Neural progenitor cell (in vitro differentiated cells): ENCODE measurements at regions not wholly inside any gene's neighbourhood (a gene's known extent, or its start where the extent isn't known, plus 50 kb on each side); places are given as distances from the start of the nearest gene placed in this dataset.

Experiments
- DNase-seq: peaks from one replicate; pipeline ENCODE4 v3.0.0-alpha.2; 2016; ENCODE audit warnings: low spot score
- H2AFZ ChIP-seq: fragments of 200-600 bp; sonication (generic); replicated peaks from 2 replicates; pipeline ENCODE4 v1.6.1; 2016; ENCODE audit warnings: antibody characterized with exemption
- H3F3A ChIP-seq: fragments of 200-600 bp; sonication (generic); 2 replicates; pipeline ENCODE4 v1.6.1; 2016; ENCODE audit warnings: antibody characterized with exemption, low read depth
- H3K27ac ChIP-seq: fragments of 200-600 bp; sonication (generic); 2 replicates; pipeline ENCODE4 v1.5.1; 2016; ENCODE audit warnings: mild to moderate bottlenecking
- H3K27me3 ChIP-seq: fragments of 200-600 bp; sonication (generic); 2 replicates; pipeline ENCODE4 v1.6.1; 2016; ENCODE audit warnings: mild to moderate bottlenecking, moderate library complexity
- H3K36me3 ChIP-seq: fragments of 200-600 bp; sonication (generic); 2 replicates; pipeline ENCODE4 v1.5.1; 2016
- H3K4me1 ChIP-seq: fragments of 200-600 bp; sonication (generic); 2 replicates; pipeline ENCODE4 v1.6.1; 2016; ENCODE audit warnings: mixed run types
- H3K4me2 ChIP-seq: fragments of 200-600 bp; sonication (generic); 2 replicates; pipeline ENCODE4 v1.6.1; 2016
- H3K4me3 ChIP-seq: fragments of 200-600 bp; sonication (generic); 2 replicates; pipeline ENCODE4 v1.5.1; 2016
- H3K79me2 ChIP-seq: fragments of 200-600 bp; sonication (generic); 2 replicates; pipeline ENCODE4 v1.6.1; 2016; ENCODE audit warnings: low read depth
- H3K9ac ChIP-seq: fragments of 200-600 bp; sonication (generic); 2 replicates; pipeline ENCODE4 v1.6.1; 2016
- H3K9me3 ChIP-seq: fragments of 200-600 bp; sonication (generic); 2 replicates; pipeline ENCODE4 v1.5.1; 2016; ENCODE audit warnings: low read depth
- H4K20me1 ChIP-seq: fragments of 200-600 bp; sonication (generic); 2 replicates; pipeline ENCODE4 v1.6.1; 2016; ENCODE audit warnings: low read depth
- H3K27ac Mint-ChIP-seq: 3 replicates; pipeline ENCODE4 v1.8.0; 2021; ENCODE audit warnings: mixed read lengths
- H3K27me3 Mint-ChIP-seq: 2 replicates; pipeline ENCODE4 v1.8.0; 2022; ENCODE audit warnings: low read depth, mild to moderate bottlenecking, inconsistent platforms, moderate library complexity, mixed read lengths; ENCODE audit not compliant: insufficient read depth
- H3K36me3 Mint-ChIP-seq: 3 replicates; pipeline ENCODE4 v1.8.0; 2021; ENCODE audit warnings: mixed read lengths
- H3K4me1 Mint-ChIP-seq: 3 replicates; pipeline ENCODE4 v1.8.0; 2021; ENCODE audit warnings: mixed read lengths
- H3K4me3 Mint-ChIP-seq: 3 replicates; pipeline ENCODE4 v1.8.0; 2021; ENCODE audit warnings: mild to moderate bottlenecking, moderate library complexity, mixed read lengths
- H3K9me3 Mint-ChIP-seq: 3 replicates; pipeline ENCODE4 v1.8.0; 2020; ENCODE audit warnings: mixed read lengths
- EZH2 ChIP-seq: fragments of 200-600 bp; sonication (generic); IDR thresholded peaks from 2 replicates; pipeline ENCODE4 v1.6.1; 2017; ENCODE audit warnings: antibody characterized with exemption, mild to moderate bottlenecking, moderate library complexity
- EZH2phosphoT487 ChIP-seq: fragments of 200-600 bp; sonication (generic); IDR thresholded peaks from 2 replicates; pipeline ENCODE4 v1.6.1; 2017; ENCODE audit warnings: antibody characterized with exemption
- TF ChIP-seq, protein P1 (sequence below): fragments of 200-600 bp; sonication (generic); IDR thresholded peaks from 2 replicates; pipeline ENCODE4 v1.5.1; 2017; ENCODE audit warnings: antibody characterized with exemption, mild to moderate bottlenecking

GRCh38 chr4:96316776-96317175 is 476.9 kb downstream of the PDHA2 start:
- no peaks in the 10 kb centered on the region for H4K20me1 ChIP-seq
- H3K4me3 Mint-ChIP-seq: no peak overlapping the region
- H2AFZ ChIP-seq: no peak overlapping the region
- H3K9ac ChIP-seq: no peak overlapping the region
- no peaks in the 10 kb centered on the region for H3K4me1 ChIP-seq
- H3K27me3 Mint-ChIP-seq: no peaks in the 10 kb centered on the region
- H3K4me3 ChIP-seq: no peak overlapping the region
- H3K79me2 ChIP-seq: no peaks in the 10 kb centered on the region
- no peaks in the 10 kb centered on the region for H3F3A ChIP-seq
- no peaks in the 10 kb centered on the region for H3K4me1 Mint-ChIP-seq
- no peak for DNase-seq
- H3K9me3 Mint-ChIP-seq: no peaks in the 10 kb centered on the region
- H3K27ac Mint-ChIP-seq: no peak overlapping the region
- H3K27ac ChIP-seq: no peak overlapping the region
- H3K36me3 Mint-ChIP-seq: no peaks in the 10 kb centered on the region
- H3K36me3 ChIP-seq: no peaks in the 10 kb centered on the region
- no peaks in the 10 kb centered on the region for H3K27me3 ChIP-seq
- no peaks in the 10 kb centered on the region for H3K9me3 ChIP-seq
- no peak for TF ChIP-seq EZH2phosphoT487
- TF ChIP-seq, protein P1, sequence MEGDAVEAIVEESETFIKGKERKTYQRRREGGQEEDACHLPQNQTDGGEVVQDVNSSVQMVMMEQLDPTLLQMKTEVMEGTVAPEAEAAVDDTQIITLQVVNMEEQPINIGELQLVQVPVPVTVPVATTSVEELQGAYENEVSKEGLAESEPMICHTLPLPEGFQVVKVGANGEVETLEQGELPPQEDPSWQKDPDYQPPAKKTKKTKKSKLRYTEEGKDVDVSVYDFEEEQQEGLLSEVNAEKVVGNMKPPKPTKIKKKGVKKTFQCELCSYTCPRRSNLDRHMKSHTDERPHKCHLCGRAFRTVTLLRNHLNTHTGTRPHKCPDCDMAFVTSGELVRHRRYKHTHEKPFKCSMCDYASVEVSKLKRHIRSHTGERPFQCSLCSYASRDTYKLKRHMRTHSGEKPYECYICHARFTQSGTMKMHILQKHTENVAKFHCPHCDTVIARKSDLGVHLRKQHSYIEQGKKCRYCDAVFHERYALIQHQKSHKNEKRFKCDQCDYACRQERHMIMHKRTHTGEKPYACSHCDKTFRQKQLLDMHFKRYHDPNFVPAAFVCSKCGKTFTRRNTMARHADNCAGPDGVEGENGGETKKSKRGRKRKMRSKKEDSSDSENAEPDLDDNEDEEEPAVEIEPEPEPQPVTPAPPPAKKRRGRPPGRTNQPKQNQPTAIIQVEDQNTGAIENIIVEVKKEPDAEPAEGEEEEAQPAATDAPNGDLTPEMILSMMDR: no peak
- TF ChIP-seq EZH2: no peak
- H3K4me2 ChIP-seq: no peak overlapping the region

DNA sequence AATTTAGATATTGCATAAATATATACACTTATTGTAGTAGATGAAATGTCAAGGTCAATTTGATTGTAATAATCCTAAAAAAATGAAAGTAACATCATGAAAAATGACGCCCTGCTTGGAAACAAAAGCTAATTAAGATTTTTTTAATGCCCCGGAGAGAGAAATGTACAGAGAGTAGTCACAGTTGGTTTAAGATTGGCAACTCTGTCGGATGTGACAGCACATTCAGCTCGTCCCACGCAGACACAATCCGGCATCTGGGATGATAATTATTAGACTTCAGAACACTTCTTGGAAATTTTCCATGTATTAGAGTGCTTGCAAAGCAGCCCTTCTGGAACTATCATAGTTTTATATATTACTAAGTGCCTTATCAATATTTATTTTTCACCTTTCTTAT is 478.0 kb downstream of the PDHA2 start:
- Mint-ChIP-seq H3K4me3 (no peak overlapping the region), H3K4me1 (no peaks in the 10 kb centered on the region)

DNA sequence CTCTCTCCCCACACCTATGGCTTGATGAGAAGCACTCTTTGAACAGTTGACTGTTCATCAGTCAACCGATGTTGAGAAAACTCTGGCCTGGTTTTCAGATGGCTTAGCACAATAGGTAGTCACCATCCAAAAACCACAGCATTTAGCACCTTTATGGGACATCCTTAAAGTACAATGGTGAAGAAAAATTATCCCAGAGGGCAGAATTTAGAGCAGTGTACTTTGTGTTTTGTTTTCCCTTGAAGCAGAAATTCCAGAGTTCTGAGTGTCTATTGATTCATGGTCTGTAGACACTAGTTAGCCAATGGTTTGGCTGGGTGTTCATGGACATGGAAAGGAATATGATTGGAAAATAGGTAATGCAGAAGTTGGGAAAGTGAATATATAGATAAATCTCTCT is 487.0 kb downstream of the PDHA2 start:
- Histone ChIP-seq H3F3A (no peaks in the 10 kb centered on the region), H3K79me2 (no peaks in the 10 kb centered on the region), H3K4me2 (no peak overlapping the region), H3K27ac (no peak overlapping the region), H3K27me3 (no peaks in the 10 kb centered on the region), H4K20me1 (no peaks in the 10 kb centered on the region), H3K9ac (no peak overlapping the region), H3K9me3 (no peaks in the 10 kb centered on the region), H2AFZ (no peak overlapping the region), H3K36me3 (no peaks in the 10 kb centered on the region), H3K4me3 (no peak overlapping the region), H3K4me1 (no peaks in the 10 kb centered on the region)
- no peak overlapping the region for H3K4me3 Mint-ChIP-seq
- TF ChIP-seq, protein P1: no peak
- TF ChIP-seq EZH2phosphoT487: no peak
- no peak for TF ChIP-seq EZH2
- no peaks in the 10 kb centered on the region for H3K27me3 Mint-ChIP-seq
- no peak for DNase-seq
- H3K27ac Mint-ChIP-seq: no peak overlapping the region
- no peaks in the 10 kb centered on the region for H3K36me3 Mint-ChIP-seq
- no peaks in the 10 kb centered on the region for H3K4me1 Mint-ChIP-seq
- peaks cover 2% of the 10 kb centered on the region for H3K9me3 Mint-ChIP-seq

More for the DNA sequence above, 478.0 kb downstream of the PDHA2 start:
- TF ChIP-seq EZH2phosphoT487 (no peak), EZH2 (no peak)
- TF ChIP-seq, protein P1: no peak
- H3K9me3 ChIP-seq: no peaks in the 10 kb centered on the region
- Mint-ChIP-seq H3K27ac (no peak overlapping the region), H3K36me3 (no peaks in the 10 kb centered on the region), H3K9me3 (no peaks in the 10 kb centered on the region), H3K27me3 (no peaks in the 10 kb centered on the region)
- H3K4me3 ChIP-seq: no peak overlapping the region
- H3K27me3 ChIP-seq: no peaks in the 10 kb centered on the region
- no peaks in the 10 kb centered on the region for H3K79me2 ChIP-seq
- no peaks in the 10 kb centered on the region for H3K4me1 ChIP-seq
- H3K36me3 ChIP-seq: no peaks in the 10 kb centered on the region
- no peak for DNase-seq
- H3K9ac ChIP-seq: no peak overlapping the region
- no peaks in the 10 kb centered on the region for H4K20me1 ChIP-seq
- no peak overlapping the region for H3K4me2 ChIP-seq
- no peak overlapping the region for H2AFZ ChIP-seq
- no peaks in the 10 kb centered on the region for H3F3A ChIP-seq
- no peak overlapping the region for H3K27ac ChIP-seq

DNA sequence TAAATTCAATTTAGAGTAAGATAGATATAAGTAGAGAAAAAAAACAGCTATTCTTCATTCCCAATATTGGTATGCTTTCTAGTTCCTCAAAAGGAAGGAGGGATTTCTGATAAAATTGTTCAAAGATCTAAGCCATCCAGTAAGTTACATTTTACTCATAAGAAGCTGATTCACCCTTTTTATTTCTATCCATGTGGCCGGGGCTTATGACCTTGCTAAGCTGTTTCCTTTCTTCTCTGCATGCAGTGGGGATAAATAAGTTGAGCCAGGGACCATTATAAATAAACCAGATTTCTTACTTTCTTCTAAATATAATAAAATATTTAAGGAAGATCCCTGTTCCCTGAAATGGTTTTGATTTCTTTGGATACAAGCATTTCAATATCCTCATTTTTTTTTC is 502.3 kb downstream of the PDHA2 start:
- Histone ChIP-seq H3K4me2 (no peak overlapping the region), H3K36me3 (no peaks in the 10 kb centered on the region), H3K27ac (no peak overlapping the region), H3K4me3 (no peak overlapping the region), H3F3A (no peaks in the 10 kb centered on the region), H4K20me1 (no peaks in the 10 kb centered on the region), H3K79me2 (no peaks in the 10 kb centered on the region), H2AFZ (no peak overlapping the region), H3K9ac (no peak overlapping the region), H3K4me1 (peaks cover 5% of the 10 kb centered on the region), H3K9me3 (no peaks in the 10 kb centered on the region), H3K27me3 (no peaks in the 10 kb centered on the region)
- Mint-ChIP-seq H3K27ac (no peak overlapping the region), H3K4me1 (peaks cover 7% of the 10 kb centered on the region), H3K27me3 (peaks cover 2% of the 10 kb centered on the region), H3K36me3 (no peaks in the 10 kb centered on the region), H3K9me3 (peaks cover 9% of the 10 kb centered on the region), H3K4me3 (no peak overlapping the region)
- TF ChIP-seq, protein P1: no peak
- no peak for TF ChIP-seq EZH2
- no peak for TF ChIP-seq EZH2phosphoT487
- no peak for DNase-seq
